Cardiac fibroblast (primary cell): ENCODE measurements at regions not wholly inside any gene's neighbourhood (a gene's known extent, or its start where the extent isn't known, plus 50 kb on each side); places are given as distances from the start of the nearest gene placed in this dataset.

Source experiments
- DNase-seq, 2 donors: peaks; one replicate each; pipeline versions ENCODE4 v3.0.0 to v3.0.0-alpha.2; 2010; ENCODE audit warnings: low read depth in 2 of 2
- H3K4me3 ChIP-seq, 2 donors: replicated peaks in 1 of 2; 1 replicate in 1 of 2; 2 replicates in 1 of 2; pipeline ENCODE4 v1.5.1; 2011; ENCODE audit warnings: low read depth in 2 of 2, low read length in 2 of 2, mild to moderate bottlenecking in 2 of 2, moderate library complexity in 1 of 2
- TF ChIP-seq, protein P1 (sequence below): IDR thresholded peaks from one replicate; pipeline ENCODE4 v1.5.1; 2011; ENCODE audit warnings: low read depth, mild to moderate bottlenecking, low read length, inconsistent platforms

DNA sequence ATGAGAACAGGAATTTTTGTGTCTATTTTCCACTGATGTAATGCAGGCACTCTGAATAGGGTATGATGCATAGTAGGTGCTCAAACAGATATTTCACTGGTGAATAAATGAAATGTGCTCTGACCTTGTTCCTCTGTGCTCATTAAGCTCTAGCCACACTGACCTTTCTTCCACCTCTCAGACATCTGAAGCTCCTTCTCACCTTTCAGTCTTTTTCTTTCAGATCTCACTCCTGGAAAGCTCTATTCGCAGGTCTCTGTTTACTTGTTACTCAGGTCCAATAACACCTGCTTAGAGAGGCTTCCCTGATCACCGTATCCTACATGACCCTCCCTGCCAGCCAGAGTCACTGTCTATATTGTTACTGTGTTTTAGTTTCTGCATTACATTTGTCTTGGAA lies 59.2 kb upstream of the IVNS1ABP start:
- H3K4me3 ChIP-seq: no peak overlapping the region
- DNase-seq: no peak
- TF ChIP-seq, protein P1, sequence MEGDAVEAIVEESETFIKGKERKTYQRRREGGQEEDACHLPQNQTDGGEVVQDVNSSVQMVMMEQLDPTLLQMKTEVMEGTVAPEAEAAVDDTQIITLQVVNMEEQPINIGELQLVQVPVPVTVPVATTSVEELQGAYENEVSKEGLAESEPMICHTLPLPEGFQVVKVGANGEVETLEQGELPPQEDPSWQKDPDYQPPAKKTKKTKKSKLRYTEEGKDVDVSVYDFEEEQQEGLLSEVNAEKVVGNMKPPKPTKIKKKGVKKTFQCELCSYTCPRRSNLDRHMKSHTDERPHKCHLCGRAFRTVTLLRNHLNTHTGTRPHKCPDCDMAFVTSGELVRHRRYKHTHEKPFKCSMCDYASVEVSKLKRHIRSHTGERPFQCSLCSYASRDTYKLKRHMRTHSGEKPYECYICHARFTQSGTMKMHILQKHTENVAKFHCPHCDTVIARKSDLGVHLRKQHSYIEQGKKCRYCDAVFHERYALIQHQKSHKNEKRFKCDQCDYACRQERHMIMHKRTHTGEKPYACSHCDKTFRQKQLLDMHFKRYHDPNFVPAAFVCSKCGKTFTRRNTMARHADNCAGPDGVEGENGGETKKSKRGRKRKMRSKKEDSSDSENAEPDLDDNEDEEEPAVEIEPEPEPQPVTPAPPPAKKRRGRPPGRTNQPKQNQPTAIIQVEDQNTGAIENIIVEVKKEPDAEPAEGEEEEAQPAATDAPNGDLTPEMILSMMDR: no peak

DNA sequence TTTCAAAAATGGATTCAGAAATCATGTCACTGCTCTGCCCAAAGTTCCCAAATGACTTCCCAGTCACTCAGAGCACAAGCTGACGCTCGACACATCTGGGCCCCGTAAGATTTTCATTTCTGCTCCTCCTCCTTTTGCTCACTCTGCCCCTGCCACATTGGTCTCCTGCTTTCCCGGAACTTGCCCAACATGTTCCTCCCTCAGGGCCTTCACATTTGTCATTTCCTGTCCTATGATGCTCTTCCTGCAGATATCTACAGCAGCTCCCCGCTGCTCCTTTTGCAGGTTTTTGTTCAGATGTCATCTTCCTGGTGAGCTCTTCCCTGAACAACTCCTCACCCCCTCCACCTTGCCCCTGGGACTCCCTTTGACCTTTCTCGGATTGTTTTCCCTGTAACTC lies 58.5 kb upstream of the IVNS1ABP start:
- DNase-seq: peak; percentile 65 to 92

DNA sequence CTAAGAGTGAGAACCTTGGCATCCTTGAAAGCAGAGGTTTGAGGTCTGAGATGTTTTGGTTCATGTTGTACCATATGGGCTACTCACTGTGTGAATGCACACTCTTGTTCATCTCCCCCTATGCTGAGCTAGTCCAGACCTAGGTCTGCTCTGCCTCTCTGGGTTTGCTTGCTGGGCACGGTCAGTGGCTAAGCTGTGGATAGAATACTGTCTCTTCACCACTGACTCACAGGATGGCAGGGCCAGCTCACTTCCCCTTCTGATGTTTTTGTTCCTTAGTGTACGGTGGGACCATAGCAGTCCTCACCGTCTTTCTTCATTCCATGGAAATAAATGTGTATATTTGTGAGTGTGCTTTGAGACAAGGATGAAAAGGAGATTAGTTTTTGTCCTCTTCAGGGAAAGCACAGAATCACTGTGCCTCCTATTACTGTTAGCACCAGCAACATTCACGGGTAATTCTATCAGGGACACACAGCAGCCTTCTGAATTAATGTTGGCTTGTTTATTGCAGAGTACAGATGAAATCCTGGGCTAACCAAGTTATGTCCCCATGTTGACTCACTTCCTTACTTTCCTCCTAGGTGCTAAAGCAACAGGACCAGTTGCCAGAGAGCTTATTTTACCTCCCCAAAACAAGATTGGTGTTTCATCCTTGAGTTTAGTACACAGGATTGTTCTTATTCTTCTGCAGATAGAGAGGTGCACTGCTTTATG lies 56.9 kb upstream of the IVNS1ABP start:
- TF ChIP-seq, protein P1: no peak
- H3K4me3 ChIP-seq: peak overlapping the region in 1 of 2 donors; percentile 9
- DNase-seq: peak; percentile 20 to 79

More for the DNA sequence above, 58.5 kb upstream of the IVNS1ABP start:
- TF ChIP-seq, protein P1: no peak
- no peak overlapping the region for H3K4me3 ChIP-seq

DNA sequence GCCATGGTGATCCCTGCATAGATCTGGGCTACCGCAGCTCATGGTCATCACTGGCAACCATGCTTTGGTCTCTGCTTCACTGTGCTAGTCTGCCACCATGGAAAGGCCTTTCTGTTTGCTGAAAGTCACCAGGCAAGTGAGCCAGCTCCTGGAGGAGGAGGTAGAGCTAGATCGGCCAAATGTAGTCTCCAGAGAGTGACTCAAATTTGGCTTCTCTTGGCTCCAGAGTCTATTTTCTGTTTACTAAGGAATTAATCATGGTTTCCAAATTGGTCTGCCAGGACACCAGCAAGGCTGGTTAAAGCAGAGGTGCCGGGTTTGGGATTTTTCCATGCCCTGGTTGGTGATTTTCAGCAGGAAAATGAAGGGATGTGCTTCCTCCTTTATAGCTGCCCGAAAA lies 52.7 kb upstream of the IVNS1ABP start:
- no peak overlapping the region for H3K4me3 ChIP-seq

DNA sequence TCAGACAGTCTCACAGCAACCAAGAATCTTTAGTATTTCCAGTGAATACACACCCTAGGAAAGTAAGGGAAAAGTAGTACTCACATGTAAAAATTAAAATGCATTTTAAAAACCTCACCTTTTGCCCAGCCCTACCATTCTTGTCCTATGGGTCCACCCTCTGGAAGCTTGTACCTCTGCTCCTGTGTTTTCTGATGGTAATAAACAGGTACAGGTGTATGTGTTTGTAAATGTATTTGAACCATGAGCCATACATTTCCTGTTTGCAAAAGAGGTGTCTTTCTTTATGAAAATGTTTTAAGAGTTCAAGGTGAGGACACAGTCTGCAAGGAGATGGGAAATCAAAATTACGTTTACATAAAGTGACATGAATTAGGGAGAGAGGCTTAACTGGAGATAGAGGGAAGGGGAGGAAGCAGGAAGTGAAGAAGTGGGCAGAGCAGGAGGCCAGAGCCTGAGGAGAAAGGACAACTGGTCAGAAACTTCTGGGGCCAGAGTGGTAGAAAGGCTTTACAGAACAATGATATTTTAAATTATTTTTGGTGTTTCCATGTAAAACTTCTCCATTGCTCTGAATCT lies 52.0 kb upstream of the IVNS1ABP start:
- DNase-seq: no peak
- H3K4me3 ChIP-seq: no peak overlapping the region
- TF ChIP-seq, protein P1: no peak

More for the DNA sequence above, 52.7 kb upstream of the IVNS1ABP start:
- TF ChIP-seq, protein P1: no peak
- DNase-seq: peak in 1 of 2 donors; percentile 72

DNA sequence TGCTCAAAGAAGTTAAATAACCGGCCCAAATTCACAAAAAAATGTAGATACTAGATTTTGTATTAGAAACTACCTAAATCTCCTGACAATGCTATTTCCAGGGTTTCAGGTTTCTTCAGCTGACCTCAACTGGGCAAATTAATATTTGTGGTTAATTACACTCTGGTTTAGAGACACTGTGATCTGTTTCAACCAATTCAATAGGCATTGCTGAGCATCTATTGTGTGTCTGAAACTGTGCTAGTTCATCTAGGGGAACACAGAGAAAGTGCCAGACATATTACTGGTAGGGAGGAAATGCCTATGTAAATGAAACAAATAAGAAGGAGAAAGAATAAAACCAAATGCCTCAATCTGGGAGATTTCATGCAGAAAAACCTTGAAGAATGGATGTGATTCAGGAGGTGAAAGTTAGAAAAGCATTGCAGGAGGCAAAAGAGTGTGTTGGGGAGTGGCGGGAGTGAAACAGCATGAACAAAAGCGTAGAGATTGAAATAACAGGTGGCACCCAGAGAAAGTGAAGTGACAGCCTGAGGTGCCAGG lies 51.3 kb upstream of the IVNS1ABP start:
- TF ChIP-seq, protein P1: no peak
- H3K4me3 ChIP-seq: no peak overlapping the region
- no peak for DNase-seq
